GM21737 (cell line): ENCODE measurements at regions not wholly inside any gene's neighbourhood (a gene's known extent, or its start where the extent isn't known, plus 50 kb on each side); places are given as distances from the start of the nearest gene placed in this dataset.

ENCODE experiments used
- ATAC-seq: cut with Tn5 transposase; IDR thresholded peaks from one replicate; pipeline ENCODE4 v1.9.1; 2021; ENCODE audit warnings: mild to moderate bottlenecking, moderate library complexity; ENCODE audit not compliant: unreplicated experiment

GRCh38 chr10:58968389-58968755 is 208.1 kb upstream of the PHYHIPL start:
- ATAC-seq = no peak

DNA sequence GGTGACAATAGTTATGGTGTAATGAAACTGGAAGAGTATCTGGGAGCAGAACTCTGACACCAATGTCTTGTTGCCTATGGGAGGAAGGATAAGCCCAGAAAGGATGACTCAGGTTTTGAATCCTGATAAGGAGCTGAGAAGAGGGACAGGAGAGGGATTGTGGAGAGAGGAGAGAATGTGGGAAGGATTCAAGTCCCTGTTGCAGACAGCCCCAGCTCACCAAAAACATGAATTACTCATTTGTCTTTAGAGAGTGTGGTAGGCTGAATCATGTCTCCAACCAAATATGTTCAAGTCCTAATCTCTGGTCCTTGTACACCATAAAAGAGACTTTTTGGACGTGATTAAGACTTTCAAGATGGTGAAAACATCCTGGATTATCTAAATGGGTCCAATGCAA is 206.9 kb upstream of the PHYHIPL start:
- no peak for ATAC-seq

DNA sequence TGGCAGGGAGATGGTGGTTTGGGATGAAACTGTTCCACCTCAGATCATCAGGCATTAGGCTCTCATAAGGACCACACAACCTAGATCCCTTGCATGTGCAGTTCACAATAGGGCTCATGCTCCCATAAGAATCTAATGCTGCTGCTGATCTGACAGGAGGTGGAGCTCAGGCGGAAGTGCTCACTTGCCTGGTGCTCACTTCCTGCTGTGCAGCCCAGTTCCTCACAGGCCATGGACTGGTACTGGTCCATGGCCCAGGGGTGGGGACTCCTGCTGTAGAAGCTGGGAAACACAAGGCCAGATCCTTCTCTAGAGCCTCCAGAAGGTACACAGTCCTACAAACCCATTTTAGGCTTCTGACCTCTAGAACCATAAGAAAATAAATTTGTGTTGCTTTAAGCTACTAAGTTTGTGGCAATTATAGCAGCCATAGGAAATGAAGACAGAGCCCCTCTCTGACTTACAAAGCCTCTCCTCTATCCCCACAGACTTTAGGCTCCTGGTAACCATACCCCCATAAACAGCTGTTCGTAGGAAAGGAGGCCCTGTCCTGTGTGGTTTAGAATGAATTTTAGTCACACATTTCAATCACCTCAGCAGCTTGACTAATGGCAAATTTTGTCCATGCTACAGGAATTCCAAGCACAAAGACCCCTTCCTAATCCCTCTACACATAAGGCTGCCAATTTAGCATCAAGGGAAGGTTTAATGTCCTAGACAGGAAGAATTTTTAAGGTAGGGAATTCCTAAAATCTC is 206.1 kb upstream of the PHYHIPL start:
- ATAC-seq = no peak

DNA sequence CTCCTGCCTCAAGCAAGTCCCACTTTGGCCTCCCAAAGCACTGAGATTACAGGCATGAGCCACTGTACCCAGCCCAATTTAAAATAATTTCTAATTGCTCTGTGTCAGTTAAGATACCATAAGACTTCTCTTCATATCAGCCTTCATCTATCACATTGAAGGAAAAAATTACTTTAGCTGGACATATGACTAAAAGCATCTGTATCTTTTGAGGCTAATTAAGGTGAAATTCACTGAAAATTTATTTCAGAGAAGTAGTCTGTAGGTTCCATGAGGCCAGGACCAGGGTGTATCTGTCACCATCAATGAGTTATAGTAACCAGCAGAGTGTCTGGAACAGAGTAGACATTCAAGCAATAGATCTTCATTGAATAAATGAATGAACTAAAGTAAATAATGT is 205.2 kb upstream of the PHYHIPL start:
- ATAC-seq = no peak

DNA sequence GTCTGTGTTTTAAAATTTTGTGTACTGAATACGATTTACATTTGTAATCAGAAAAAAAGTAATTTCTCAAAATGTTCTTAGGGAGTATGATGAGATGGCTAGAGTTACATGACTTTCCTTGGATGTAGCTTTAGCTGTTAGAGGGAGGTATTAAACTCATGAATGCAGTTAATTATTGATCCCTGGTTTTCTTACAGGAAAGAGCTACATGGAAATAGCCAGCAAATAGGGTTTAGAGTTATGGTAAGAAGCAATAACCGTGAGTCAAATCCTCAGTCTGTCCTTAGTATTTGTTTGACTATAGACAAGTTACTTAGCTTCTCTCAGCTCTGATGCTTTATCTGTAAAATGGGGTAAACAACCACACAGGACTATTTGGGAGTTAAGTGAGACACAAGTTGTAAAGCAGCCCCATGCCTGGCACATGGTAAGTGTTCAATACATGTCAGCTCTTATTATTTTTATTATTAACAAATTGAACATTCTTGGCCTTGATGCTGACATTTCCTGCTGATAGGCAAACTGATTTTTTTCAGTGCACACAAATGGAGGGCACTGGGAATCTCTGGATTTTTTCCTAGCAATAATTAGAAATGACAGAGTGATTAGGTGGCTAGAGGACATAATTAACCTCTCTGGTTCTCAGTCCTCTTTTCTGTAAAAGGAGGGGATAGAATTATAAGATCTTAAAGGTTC is 204.5 kb upstream of the PHYHIPL start:
- no peak for ATAC-seq

- ATAC-seq = no peak
Measured at GRCh38 chr10:58972576-58973234, 203.7 kb upstream of the PHYHIPL start.

- ATAC-seq = no peak
Measured at GRCh38 chr10:58973235-58973595, 203.2 kb upstream of the PHYHIPL start.

- ATAC-seq = no peak
Measured at GRCh38 chr10:58976254-58976653, 200.2 kb upstream of the PHYHIPL start.

GRCh38 chr10:58979711-58980110 is 196.7 kb upstream of the PHYHIPL start:
- no peak for ATAC-seq

DNA sequence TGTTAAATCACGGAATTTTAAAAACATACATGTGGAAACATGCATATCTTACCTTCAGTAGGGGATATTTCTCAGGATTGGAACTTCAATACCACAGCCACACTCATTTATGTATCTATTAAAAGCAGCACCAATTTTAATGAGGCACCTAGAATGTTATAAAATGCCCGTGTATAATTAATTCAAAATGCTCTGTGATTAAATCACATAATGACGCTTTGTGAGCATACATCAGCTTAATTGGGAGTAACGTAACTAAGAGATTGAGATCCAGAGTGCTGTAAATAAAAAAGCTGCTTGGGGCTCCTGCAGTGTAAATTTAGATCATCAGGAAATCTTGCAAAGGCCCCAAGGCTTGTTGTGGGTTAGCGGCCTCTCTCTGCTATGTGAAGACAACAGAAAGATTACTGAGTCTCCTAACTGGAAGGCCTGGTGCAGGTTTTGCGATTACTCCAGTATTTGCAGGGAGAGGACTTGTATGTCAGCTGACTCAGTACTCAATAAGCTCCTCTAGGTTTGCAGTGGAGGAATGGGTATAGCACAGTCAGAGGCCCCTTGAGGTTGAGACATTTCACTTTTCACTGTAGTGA is 195.5 kb upstream of the PHYHIPL start:
- no peak for ATAC-seq

DNA sequence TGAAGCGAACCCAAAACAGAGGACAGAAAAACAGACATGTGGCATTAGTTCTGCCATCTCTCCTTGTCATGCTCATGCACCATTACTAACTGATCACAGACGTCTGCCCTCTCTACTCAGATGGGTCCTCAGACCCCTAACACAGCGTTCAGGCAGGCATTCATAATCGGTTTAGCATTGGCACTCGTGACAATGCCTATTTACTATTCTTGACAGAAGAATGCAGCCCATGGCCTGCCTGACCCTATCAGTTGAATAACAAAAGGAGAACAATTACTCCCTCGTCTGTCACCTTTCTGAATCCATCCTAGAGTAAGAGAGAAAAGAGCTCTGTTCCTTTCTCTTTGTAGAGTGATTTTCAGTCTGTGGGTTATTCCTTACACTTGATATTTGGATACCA is 194.6 kb upstream of the PHYHIPL start:
- ATAC-seq = no peak

GRCh38 chr10:58982470-58983239 is 193.8 kb upstream of the PHYHIPL start:
- no peak for ATAC-seq

DNA sequence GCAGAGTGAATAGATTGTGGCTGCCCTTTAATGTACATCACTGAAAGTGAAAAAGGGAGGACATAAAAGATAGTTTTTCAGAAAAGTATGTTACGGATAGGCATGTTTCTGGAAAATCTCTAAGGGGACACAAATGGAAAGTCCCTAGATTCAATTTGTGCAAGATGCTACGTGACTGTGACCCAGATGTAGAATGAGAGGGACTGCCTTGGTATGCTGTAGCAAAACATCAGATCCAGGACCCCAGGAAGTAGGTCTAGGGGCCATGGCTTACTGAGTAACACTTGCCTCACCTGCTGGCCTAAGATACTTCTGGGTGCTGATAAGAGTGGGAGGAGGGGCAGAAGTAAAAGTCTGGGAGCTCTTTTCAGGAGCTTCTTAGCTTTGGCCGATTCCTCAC is 191.2 kb upstream of the PHYHIPL start:
- ATAC-seq = no peak

- no peak for ATAC-seq
Measured at GRCh38 chr10:58989486-58990039, 186.9 kb upstream of the PHYHIPL start.

DNA sequence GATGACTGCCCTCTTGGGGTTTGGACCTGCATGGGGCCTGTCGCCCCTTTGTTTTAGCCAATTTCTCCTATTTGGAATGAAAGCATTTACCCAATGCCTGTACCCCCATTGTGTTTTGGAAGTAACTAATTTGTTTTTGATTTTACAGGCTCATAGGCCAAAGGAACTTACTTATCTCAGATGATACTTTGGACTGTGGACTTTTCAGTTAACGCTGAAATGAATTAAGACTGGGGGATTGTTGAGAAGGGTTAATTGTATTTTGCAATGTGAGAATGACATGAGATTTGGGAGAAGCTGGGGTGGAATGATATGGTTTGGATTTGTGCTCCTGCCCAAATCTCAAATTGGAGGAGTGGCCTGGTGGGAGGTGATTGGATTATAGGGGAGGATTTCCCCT is 185.8 kb upstream of the PHYHIPL start:
- no peak for ATAC-seq

DNA sequence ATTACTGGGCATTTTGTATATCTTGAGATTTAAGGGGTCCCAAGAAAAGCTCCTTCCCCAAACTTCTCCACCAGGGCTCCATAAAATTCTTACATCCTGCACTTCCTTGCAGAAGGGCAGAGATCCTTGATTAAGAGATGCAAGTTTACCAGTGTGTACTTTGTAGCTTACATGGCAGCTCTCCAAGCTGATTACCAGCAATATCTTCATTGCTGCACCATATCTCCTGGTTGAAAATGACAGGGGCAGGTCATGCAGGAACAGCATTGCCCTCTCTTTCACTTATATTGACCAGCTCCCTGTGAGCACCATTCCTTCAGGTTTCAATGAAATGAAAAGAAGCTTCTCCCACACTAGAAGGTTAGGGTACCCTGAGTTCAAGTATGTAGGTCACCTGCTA is 184.6 kb upstream of the PHYHIPL start:
- ATAC-seq = no peak

DNA sequence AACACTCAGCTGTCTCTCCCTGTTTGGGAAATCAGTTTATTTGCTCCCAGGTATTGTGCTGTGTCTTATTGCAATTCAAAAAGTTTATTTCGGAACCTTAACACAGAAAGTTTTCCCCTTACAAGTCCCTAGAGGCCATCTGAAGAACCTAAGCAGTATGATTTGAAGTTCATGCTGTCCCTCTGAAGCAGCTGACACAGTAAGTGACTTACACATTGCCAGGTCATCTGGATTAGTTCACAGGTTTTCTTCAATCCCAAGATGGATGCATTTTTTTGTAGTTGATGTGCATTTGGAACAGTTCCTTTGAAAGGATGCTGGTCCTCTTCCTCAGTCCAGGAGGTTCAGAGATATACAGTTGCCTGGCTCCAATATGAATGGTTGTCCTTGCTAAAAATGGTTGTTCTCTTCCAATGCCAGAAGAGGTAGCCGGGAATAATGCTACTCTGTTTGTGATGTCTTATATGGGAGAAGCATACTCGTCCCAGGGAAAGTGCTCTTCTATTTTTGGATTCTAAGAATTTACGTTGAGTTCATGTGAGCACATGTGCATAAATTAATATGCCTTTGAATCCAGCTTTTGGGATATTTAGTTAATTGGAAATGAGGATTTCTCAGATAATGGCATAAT is 183.5 kb upstream of the PHYHIPL start:
- ATAC-seq = no peak

GRCh38 chr10:58993480-58994221 is 182.8 kb upstream of the PHYHIPL start:
- ATAC-seq = no peak

DNA sequence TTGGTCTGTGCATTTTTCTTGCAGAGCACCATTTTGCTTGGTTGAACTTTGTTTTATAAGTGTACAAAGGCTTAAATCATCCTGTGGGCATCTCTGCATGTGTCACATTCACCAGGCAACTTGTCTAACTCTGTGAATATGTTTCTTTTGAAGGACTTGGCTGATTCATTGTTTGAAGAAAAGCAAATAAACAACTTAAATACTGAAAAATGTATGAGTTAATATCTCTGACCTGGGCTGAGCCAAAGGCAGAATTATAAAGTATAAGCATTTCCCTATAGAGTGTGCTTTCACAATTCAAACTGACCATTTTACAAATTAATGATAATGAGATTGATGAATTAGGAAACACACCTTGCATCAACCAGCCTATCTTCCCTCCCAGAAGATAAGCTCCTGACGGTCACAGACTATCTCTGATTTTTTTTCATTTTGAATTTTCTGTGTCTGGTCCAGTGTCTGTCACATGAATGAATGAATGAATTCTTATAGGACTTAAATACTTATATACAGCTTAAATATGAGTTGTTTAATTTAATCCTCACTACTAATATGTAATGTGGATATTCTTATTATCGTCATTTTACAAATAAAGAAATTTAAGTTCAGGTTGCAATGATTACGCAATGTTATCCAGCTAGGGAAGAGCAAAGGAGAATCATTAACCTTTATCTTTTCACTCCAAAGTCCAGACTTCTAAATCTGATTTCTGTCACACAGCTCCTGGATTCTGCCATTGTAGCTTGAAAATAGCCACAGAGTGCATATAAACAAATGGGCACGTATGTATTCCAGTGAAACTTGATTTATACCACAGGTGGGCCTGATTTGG is 182.0 kb upstream of the PHYHIPL start:
- ATAC-seq = no peak
